ENCODE measurements at regions not wholly inside any gene's neighbourhood (a gene's known extent, or its start where the extent isn't known, plus 50 kb on each side); places are given as distances from the start of the nearest gene placed in this dataset.
A peak's percentile ranks its signal among the peaks of the same experiment; 100 is the strongest.

- Histone ChIP-seq H3K4ac (ENCODE audit: low read depth, low read length) (peak overlapping the region; percentile 89), H3K9me3 (ENCODE audit: control insufficient read depth, insufficient read depth, low read length) (no peaks in the 10 kb centered on the region), H3K23ac (ENCODE audit: low read depth, low read length) (peak overlapping the region; percentile 29; the same call in 1 of the 2 replicates), H4K20me1 (ENCODE audit: insufficient read depth, low read length) (no peaks in the 10 kb centered on the region), H2BK15ac (ENCODE audit: low read depth, low read length) (peak overlapping the region; percentile 73; the same call in 2 of the 3 replicates), H3K18ac (ENCODE audit: low read depth, low read length) (peak overlapping the region; percentile 51), H3K4me3 (ENCODE audit: insufficient read depth, low read depth, low read length) (no peak overlapping the region), H3K9me1 (ENCODE audit: insufficient read depth, low read length) (peaks cover 8% of the 10 kb centered on the region; the same call in 1 of the 2 replicates), H4K91ac (ENCODE audit: insufficient read depth, low read depth, low read length) (peak overlapping the region; percentile 75), H3K79me1 (ENCODE audit: low read depth in 1 of 2, low read length in 2 of 2) (no peaks in the 10 kb centered on the region), H3K36me3 (ENCODE audit: control insufficient read depth, insufficient read depth, low read length) (no peaks in the 10 kb centered on the region), H2AK9ac (replicated peaks; ENCODE audit: low read depth, low read length, poor library complexity) (peak overlapping the region; percentile 55), H2AK5ac (ENCODE audit: low read depth, low read length) (no peak overlapping the region; the same call in 1 of the 2 replicates), H2BK120ac (ENCODE audit: low read depth, low read length) (peak overlapping the region; percentile 40), H3K27me3 (ENCODE audit: control insufficient read depth, insufficient read depth, low read length) (no peaks in the 10 kb centered on the region), H3K14ac (replicated peaks; ENCODE audit: low read depth, low read length) (peak overlapping the region; percentile 92), H2AFZ (replicated peaks; ENCODE audit: low read length, poor library complexity) (peak overlapping the region; percentile 92), H4K5ac (ENCODE audit: low read depth, low read length) (peak overlapping the region; percentile 98), H4K8ac (ENCODE audit: low read depth in 2 of 2, low read length in 2 of 2) (peak overlapping the region; percentile 3 to 86; a peak in 3 of 4 replicates), H3K4me1 (ENCODE audit: control insufficient read depth, insufficient read depth, low read length) (peaks cover 7% of the 10 kb centered on the region), H3K27ac (ENCODE audit: insufficient read depth, low read length) (peak overlapping the region; percentile 36; the same call in 1 of the 2 replicates), H3K4me2 (ENCODE audit: low read depth, low read length) (peak overlapping the region; percentile 69), H3K56ac (ENCODE audit: extremely low read depth, insufficient read depth, low read length) (peak overlapping the region; percentile 25; the same call in 1 of the 2 replicates), H2BK20ac (ENCODE audit: low read depth, low read length) (peak overlapping the region; percentile 75), H2BK5ac (ENCODE audit: low read depth, low read length, poor library complexity, severe bottlenecking) (peak overlapping the region; percentile 21), H3K9ac (ENCODE audit: low read depth, low read length) (peak overlapping the region; percentile 17; the same call in 1 of the 2 replicates)
- dilution Hi-C loops (cut with HindIII; ENCODE audit: low sequenced_read_pairs, unreplicated experiment) (no loop called here), intact Hi-C loops (cut with micrococcal nuclease) (loop anchor here (2.0 kb wide), 1 partner anchor 131 kb away; the partner anchor contains the start of gene FUT8), in situ Hi-C loops (cut with MboI; ENCODE audit: low sequenced_read_pairs) (no loop called here)
- CTCF ChIA-PET = interaction anchor here (0.6 to 1.1 kb wide), 3 partner anchors 20 to 129 kb away, joined by 3 read pairs; no protein-coding TSS in a partner anchor
- WGBS, 2 experiments (ENCODE audit: extremely low coverage in 2 of 2, insufficient read length in 1 of 2) = no CpG with 5 or more reads among the region's 12 CpGs
- DNase-seq = peak; percentile 77
- no peak for TF ChIP-seq RFX5 (IDR thresholded peaks at IDR 0.05; ENCODE audit: low read depth, low read length)
- TF ChIP-seq MAZ (IDR thresholded peaks at IDR 0.05; ENCODE audit: borderline replicate concordance, low read depth, low read length) = peak; percentile 55; the same call in 1 of the 2 replicates
- no peak for TF ChIP-seq CEBPB (IDR thresholded peaks at IDR 0.05; ENCODE audit: low read depth, low read length)
- no TSS peak for BruUV-seq (replicated peaks)
- peak; percentile 96 for ATAC-seq (ENCODE audit: low read depth)
- POLR2A ChIA-PET (ENCODE audit: unreplicated experiment) = no interaction called here
Measured at GRCh38 chr14:65281991-65282895, 130.3 kb upstream of the FUT8 start.

Data from IMR-90 (cell line).